NCI-H1048 (cell line): ENCODE measurements at regions not wholly inside any gene's neighbourhood (a gene's known extent, or its start where the extent isn't known, plus 50 kb on each side); places are given as distances from the start of the nearest gene placed in this dataset.

ENCODE experiments used
- DNase-seq: peaks from one replicate; lab custom pipeline; 2025; lab: John Stamatoyannopoulos, UW

- no peak for DNase-seq
Observed at GRCh38 chr5:4197151-4197550, 601.5 kb downstream of the IRX1 start.

GRCh38 chr5:4198461-4198860, 602.8 kb downstream of the IRX1 start:
- no peak for DNase-seq

- DNase-seq: no peak
Observed at GRCh38 chr5:4199049-4199841, 603.6 kb downstream of the IRX1 start.

- DNase-seq: no peak
Observed at GRCh38 chr5:4203146-4203545, 607.5 kb downstream of the IRX1 start.

GRCh38 chr5:4204276-4205141, 608.9 kb downstream of the IRX1 start:
- no peak for DNase-seq

GRCh38 chr5:4205398-4205797, 609.8 kb downstream of the IRX1 start:
- DNase-seq: no peak

- DNase-seq: no peak
Observed at GRCh38 chr5:4206127-4206526, 610.5 kb downstream of the IRX1 start.

- no peak for DNase-seq
Observed at GRCh38 chr5:4207486-4207885, 611.9 kb downstream of the IRX1 start.

- no peak for DNase-seq
Observed at GRCh38 chr5:4208537-4208936, 612.9 kb downstream of the IRX1 start.

- DNase-seq: no peak
Observed at GRCh38 chr5:4208996-4209395, 613.4 kb downstream of the IRX1 start.

GRCh38 chr5:4212071-4212739, 616.6 kb downstream of the IRX1 start:
- no peak for DNase-seq

GRCh38 chr5:4212981-4213819, 617.6 kb downstream of the IRX1 start:
- no peak for DNase-seq

GRCh38 chr5:4215143-4215542, 619.5 kb downstream of the IRX1 start:
- DNase-seq: no peak

GRCh38 chr5:4216142-4216541, 620.5 kb downstream of the IRX1 start:
- no peak for DNase-seq

GRCh38 chr5:4220016-4220415, 624.4 kb downstream of the IRX1 start:
- no peak for DNase-seq

GRCh38 chr5:4221048-4221447, 625.4 kb downstream of the IRX1 start:
- no peak for DNase-seq

- DNase-seq: no peak
Observed at GRCh38 chr5:4222147-4222546, 626.5 kb downstream of the IRX1 start.

- DNase-seq: no peak
Observed at GRCh38 chr5:4222821-4223220, 627.2 kb downstream of the IRX1 start.

- no peak for DNase-seq
Observed at GRCh38 chr5:4225741-4226140, 630.1 kb downstream of the IRX1 start.

- DNase-seq: no peak
Observed at GRCh38 chr5:4226565-4226964, 630.9 kb downstream of the IRX1 start.

GRCh38 chr5:4228708-4229107, 633.1 kb downstream of the IRX1 start:
- DNase-seq: no peak
